ENCODE measurements at regions not wholly inside any gene's neighbourhood (a gene's known extent, or its start where the extent isn't known, plus 50 kb on each side); places are given as distances from the start of the nearest gene placed in this dataset.

DNA sequence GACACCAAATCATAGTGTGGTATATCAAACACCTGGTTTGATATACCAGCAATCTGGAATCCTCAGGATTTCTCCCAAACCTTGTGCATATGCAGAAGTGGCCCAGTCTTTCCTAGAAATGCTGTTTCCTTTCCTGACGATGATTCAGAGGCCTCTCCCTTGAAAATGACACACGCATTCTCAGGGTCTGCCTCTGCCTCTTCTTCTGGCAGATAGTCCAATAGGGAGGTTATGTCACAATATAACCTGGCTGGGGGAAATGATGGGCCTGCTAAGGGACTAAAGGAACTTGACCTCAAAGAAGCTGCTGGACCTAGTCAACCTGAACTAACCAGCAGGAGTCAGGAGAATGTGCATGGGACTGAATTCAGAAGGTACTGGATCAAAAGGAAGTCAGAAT lies 435.2 kb downstream of the IDS start:
- TF ChIP-seq POLR2A (IDR thresholded peaks at IDR 0.05) = no peak
- TF ChIP-seq, protein P1, sequence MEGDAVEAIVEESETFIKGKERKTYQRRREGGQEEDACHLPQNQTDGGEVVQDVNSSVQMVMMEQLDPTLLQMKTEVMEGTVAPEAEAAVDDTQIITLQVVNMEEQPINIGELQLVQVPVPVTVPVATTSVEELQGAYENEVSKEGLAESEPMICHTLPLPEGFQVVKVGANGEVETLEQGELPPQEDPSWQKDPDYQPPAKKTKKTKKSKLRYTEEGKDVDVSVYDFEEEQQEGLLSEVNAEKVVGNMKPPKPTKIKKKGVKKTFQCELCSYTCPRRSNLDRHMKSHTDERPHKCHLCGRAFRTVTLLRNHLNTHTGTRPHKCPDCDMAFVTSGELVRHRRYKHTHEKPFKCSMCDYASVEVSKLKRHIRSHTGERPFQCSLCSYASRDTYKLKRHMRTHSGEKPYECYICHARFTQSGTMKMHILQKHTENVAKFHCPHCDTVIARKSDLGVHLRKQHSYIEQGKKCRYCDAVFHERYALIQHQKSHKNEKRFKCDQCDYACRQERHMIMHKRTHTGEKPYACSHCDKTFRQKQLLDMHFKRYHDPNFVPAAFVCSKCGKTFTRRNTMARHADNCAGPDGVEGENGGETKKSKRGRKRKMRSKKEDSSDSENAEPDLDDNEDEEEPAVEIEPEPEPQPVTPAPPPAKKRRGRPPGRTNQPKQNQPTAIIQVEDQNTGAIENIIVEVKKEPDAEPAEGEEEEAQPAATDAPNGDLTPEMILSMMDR (IDR thresholded peaks at IDR 0.05) = no peak
- 88 to 89% methylated on average over 2 of the region's 2 CpGs for WGBS, 2 donors
- Histone ChIP-seq H3K9me3 (no peaks in the 10 kb centered on the region), H3K27ac (no peak overlapping the region), H3K36me3 (no peaks in the 10 kb centered on the region), H3K4me3 (replicated peaks in 1 of 3) (no peak overlapping the region), H3K4me1 (no peaks in the 10 kb centered on the region), H3K27me3 (no peaks in the 10 kb centered on the region)
- no peak for DNase-seq
- intact Hi-C loops (cut with DNase I) = no loop called here

DNA sequence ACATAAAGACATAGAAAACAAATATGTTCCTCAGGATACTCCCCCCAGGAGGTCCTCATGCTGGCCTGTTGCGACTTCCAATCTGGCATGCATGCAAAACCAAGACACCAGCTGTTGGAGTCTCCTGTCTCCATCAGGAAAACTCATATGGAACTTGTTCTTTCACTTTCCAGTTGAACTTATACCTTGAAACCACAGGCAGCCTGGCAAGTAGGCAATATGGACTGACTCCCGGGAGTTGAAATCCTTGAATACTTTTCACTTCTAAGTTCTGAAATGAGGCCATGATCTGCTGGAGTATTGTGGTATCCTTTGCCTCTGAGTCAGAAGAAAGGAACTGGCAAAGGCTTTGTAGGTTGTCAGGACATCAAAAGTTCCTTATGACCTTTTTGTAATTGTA lies 444.2 kb downstream of the IDS start:
- Histone ChIP-seq H3K9me3 (no peaks in the 10 kb centered on the region), H3K36me3 (no peaks in the 10 kb centered on the region), H3K4me1 (no peaks in the 10 kb centered on the region), H3K4me3 (replicated peaks in 1 of 3) (no peak overlapping the region), H3K27me3 (no peaks in the 10 kb centered on the region), H3K27ac (no peak overlapping the region)
- no peak for DNase-seq
- TF ChIP-seq, protein P1 (IDR thresholded peaks at IDR 0.05) = no peak
- no peak for TF ChIP-seq POLR2A (IDR thresholded peaks at IDR 0.05)
- intact Hi-C loops (cut with DNase I) = no loop called here
- WGBS, 2 donors = 79 to 97% methylated on average over 2 of the region's 2 CpGs

Measured in thyroid gland (tissue), 4 donors.